B cell (primary cell): ENCODE measurements at regions not wholly inside any gene's neighbourhood (a gene's known extent, or its start where the extent isn't known, plus 50 kb on each side); places are given as distances from the start of the nearest gene placed in this dataset.

ENCODE experiments used
- ATAC-seq: fragments of 200-7000 bp; cut with Tn5 transposase; one replicate; pipeline ENCODE4 v1.10.0; 2021; ENCODE audit warnings: low read depth, mild to moderate bottlenecking, moderate number of reproducible peaks, moderate library complexity
- CTCF ChIA-PET: fragments of 350-600 bp; sonication (Branson Sonifier 250); formaldehyde crosslinking; loops from one replicate; lab custom pipeline; 2021; ENCODE audit warnings: antibody characterized with exemption, inconsistent platforms; lab: Charles Lee
- POLR2A ChIA-PET: fragments of 350-600 bp; sonication (Branson Sonifier 250); formaldehyde crosslinking; loops from one replicate; lab custom pipeline; 2021; ENCODE audit warnings: antibody characterized with exemption; lab: Charles Lee
- DNase-seq: peaks from one replicate; pipeline ENCODE4 v3.0.0; 2013
- H2AFZ ChIP-seq: 2 replicates; pipeline ENCODE4 v1.6.1; 2012; ENCODE audit warnings: mild to moderate bottlenecking, low read depth, low read length; ENCODE audit not compliant: insufficient read depth, poor library complexity, severe bottlenecking
- H3K27ac ChIP-seq, 2 donors: 1 replicate in 1 of 2; 2 replicates in 1 of 2; pipeline ENCODE4 v1.5.1; 2012 to 2013; ENCODE audit warnings: low read length in 2 of 2, mild to moderate bottlenecking in 2 of 2, moderate library complexity in 1 of 2
- H3K27me3 ChIP-seq, 4 experiments: fragments of 200-600 bp in 1 of 4; sonication (generic) in 1 of 4; replicated peaks in 1 of 4; 1 replicate in 2 of 4; 2 replicates in 2 of 4; pipeline versions ENCODE4 v1.6.1 to v1.7.0; 2013 to 2016; ENCODE audit warnings: low read length in 3 of 4, mild to moderate bottlenecking in 2 of 4, mixed read lengths in 1 of 4, moderate library complexity in 1 of 4; ENCODE audit not compliant: insufficient read depth in 4 of 4, control insufficient read depth in 3 of 4; ENCODE audit errors: control extremely low read depth in 1 of 4
- H3K36me3 ChIP-seq, 2 experiments: replicated peaks in 1 of 2; 1 replicate in 1 of 2; 2 replicates in 1 of 2; pipeline versions ENCODE4 v1.6.1 to v1.7.1; 2013; ENCODE audit warnings: low read length in 1 of 2; ENCODE audit not compliant: insufficient read depth in 2 of 2, control insufficient read depth in 1 of 2; ENCODE audit errors: control extremely low read depth in 1 of 2, extremely low read depth in 1 of 2
- H3K4me1 ChIP-seq, 2 donors: fragments of 200-600 bp in 1 of 2; sonication (generic) in 1 of 2; 1 replicate in 1 of 2; 2 replicates in 1 of 2; pipeline versions ENCODE4 v1.5.1 to v1.6.1; 2013 to 2017; ENCODE audit warnings: low read length in 2 of 2; ENCODE audit not compliant: control insufficient read depth in 2 of 2, insufficient read depth in 2 of 2
- H3K4me2 ChIP-seq: replicated peaks from 2 replicates; pipeline ENCODE3; 2012; ENCODE audit warnings: mild to moderate bottlenecking, low read depth, low read length; ENCODE audit not compliant: poor library complexity, severe bottlenecking
- H3K4me3 ChIP-seq, 5 experiments: fragments of 200-600 bp in 1 of 5; sonication (generic) in 1 of 5; 1 replicate in 3 of 5; 2 replicates in 2 of 5; pipeline versions ENCODE4 v1.5.1 to v1.7.0; 2011 to 2016; ENCODE audit warnings: low read length in 4 of 5, mild to moderate bottlenecking in 4 of 5, low read depth in 2 of 5, control low read depth in 1 of 5, moderate library complexity in 1 of 5; ENCODE audit not compliant: insufficient read depth in 1 of 5; ENCODE audit errors: control extremely low read depth in 1 of 5, extremely low read depth in 1 of 5
- H3K79me2 ChIP-seq: fragments of 200-600 bp; sonication (generic); one replicate; pipeline ENCODE4 v1.6.0; 2016; ENCODE audit warnings: low read length; ENCODE audit not compliant: control insufficient read depth, insufficient read depth
- H3K9ac ChIP-seq: fragments of 200-600 bp; sonication (generic); 2 replicates; pipeline ENCODE4 v1.6.1; 2017; ENCODE audit warnings: mild to moderate bottlenecking, low read length, moderate library complexity
- H3K9me3 ChIP-seq, 3 donors: one replicate each; pipeline versions ENCODE4 v1.6.1 to v1.7.1; 2013; ENCODE audit warnings: low read length in 2 of 3; ENCODE audit not compliant: control insufficient read depth in 2 of 3, insufficient read depth in 1 of 3; ENCODE audit errors: control extremely low read depth in 1 of 3
- H4K20me1 ChIP-seq: 2 replicates; pipeline ENCODE4 v1.6.0; 2012; ENCODE audit warnings: mild to moderate bottlenecking, low read length; ENCODE audit not compliant: insufficient read depth, control insufficient read depth, poor library complexity, severe bottlenecking
- H3K27ac Mint-ChIP-seq: one replicate; pipeline ENCODE4 v1.8.0; 2021; ENCODE audit warnings: mixed read lengths
- H3K27me3 Mint-ChIP-seq: one replicate; pipeline ENCODE4 v1.8.0; 2021; ENCODE audit warnings: mixed read lengths
- H3K4me1 Mint-ChIP-seq: one replicate; pipeline ENCODE4 v1.8.0; 2021; ENCODE audit warnings: mixed read lengths
- H3K4me3 Mint-ChIP-seq: one replicate; pipeline ENCODE4 v1.8.0; 2021; ENCODE audit warnings: mixed read lengths
- H3K9me3 Mint-ChIP-seq: one replicate; pipeline ENCODE4 v1.8.0; 2022; ENCODE audit warnings: mixed read lengths; ENCODE audit not compliant: insufficient read depth
- CTCF ChIP-seq: fragments of 200-600 bp; IDR thresholded peaks from one replicate; pipeline ENCODE4 v1.8.0; 2022; ENCODE audit warnings: antibody characterized with exemption, mild to moderate bottlenecking
- EZH2 ChIP-seq: IDR thresholded peaks from 2 replicates; pipeline ENCODE4 v1.6.1; 2012; ENCODE audit warnings: borderline replicate concordance, low read depth, mild to moderate bottlenecking, moderate library complexity, low read length; ENCODE audit not compliant: insufficient read depth, poor library complexity, severe bottlenecking
- WGBS: methylation state at CpG from one replicate; pipeline ENCODE4 v1.1.5; 2013; ENCODE audit warnings: missing lambda C conversion rate; ENCODE audit not compliant: insufficient coverage; 5-methylcytosine and 5-hydroxymethylcytosine counted together
- intact Hi-C: fragments of 100-400 bp; cut with micrococcal nuclease; formaldehyde crosslinking; loops from one replicate; pipeline ENCODE4 v1.10.0; 2022

- H3K4me1 Mint-ChIP-seq, result peaks cover 23% of the 10 kb centered on the region
- peak overlapping the region; percentile 66 to 79 for H3K27ac ChIP-seq
- no peaks in the 10 kb centered on the region for H3K9me3 ChIP-seq
- DNase-seq, result peak; percentile 31
- ChIA-PET POLR2A (interaction anchor here (0.6 to 2.4 kb wide), 22 partner anchors 9 to 273 kb away, joined by 3 to 47 read pairs (median 4); partner anchors contain the start of gene KLF13), CTCF (interaction anchor here (0.6 to 5.3 kb wide), 48 partner anchors 9 to 290 kb away, joined by 3 to 124 read pairs (median 5); partner anchors contain the start of gene KLF13)
- peak overlapping the region; percentile 85 for H2AFZ ChIP-seq
- H4K20me1 ChIP-seq, result no peaks in the 10 kb centered on the region
- peak overlapping the region in 4 of 5 experiments; percentile 35 to 72 (median 66) for H3K4me3 ChIP-seq
- TF ChIP-seq EZH2 (no peak), CTCF (no peak)
- intact Hi-C loops, result loop anchor here (1.0 kb wide), 5 partner anchors 51 to 273 kb away; partner anchors contain the start of gene KLF13
- no peaks in the 10 kb centered on the region for H3K27me3 Mint-ChIP-seq
- peaks cover 0 to 2% of the 10 kb centered on the region in 2 experiments for H3K36me3 ChIP-seq
- H3K9me3 Mint-ChIP-seq, result no peaks in the 10 kb centered on the region
- H3K79me2 ChIP-seq, result peaks cover 7% of the 10 kb centered on the region
- H3K27ac Mint-ChIP-seq, result peak overlapping the region; percentile 87
- no peak for ATAC-seq
- H3K4me1 ChIP-seq, result peaks cover 14 to 25% of the 10 kb centered on the region in 2 donors
- H3K27me3 ChIP-seq, result no peaks in the 10 kb centered on the region
- peak overlapping the region; percentile 71 for H3K9ac ChIP-seq
- 48% methylated on average over 15 of the region's 18 CpGs for WGBS
- peak overlapping the region; percentile 95 for H3K4me2 ChIP-seq
- peak overlapping the region; percentile 87 for H3K4me3 Mint-ChIP-seq
Measured at GRCh38 chr15:31214864-31215489, 111.7 kb upstream of the KLF13 start.
